Lower leg skin (tissue), 3 donors: ENCODE measurements at regions not wholly inside any gene's neighbourhood (a gene's known extent, or its start where the extent isn't known, plus 50 kb on each side); places are given as distances from the start of the nearest gene placed in this dataset.

Experiments
- POLR2A ChIP-seq, 2 donors: fragments of 450-650 bp; IDR thresholded peaks; one replicate each; pipeline ENCODE4 v1.6.1; 2016 to 2017; ENCODE audit warnings: antibody characterized with exemption in 2 of 2, mild to moderate bottlenecking in 1 of 2, moderate library complexity in 1 of 2
- TF ChIP-seq, protein P1 (sequence below), 3 donors: fragments of 450-650 bp; IDR thresholded peaks; one replicate each; pipeline ENCODE4 v1.5.1; 2016; ENCODE audit warnings: antibody characterized with exemption in 3 of 3, mild to moderate bottlenecking in 3 of 3, moderate library complexity in 2 of 3

GRCh38 chr12:25861226-25861625 is 97.3 kb upstream of the RASSF8 start:
- TF ChIP-seq, protein P1, sequence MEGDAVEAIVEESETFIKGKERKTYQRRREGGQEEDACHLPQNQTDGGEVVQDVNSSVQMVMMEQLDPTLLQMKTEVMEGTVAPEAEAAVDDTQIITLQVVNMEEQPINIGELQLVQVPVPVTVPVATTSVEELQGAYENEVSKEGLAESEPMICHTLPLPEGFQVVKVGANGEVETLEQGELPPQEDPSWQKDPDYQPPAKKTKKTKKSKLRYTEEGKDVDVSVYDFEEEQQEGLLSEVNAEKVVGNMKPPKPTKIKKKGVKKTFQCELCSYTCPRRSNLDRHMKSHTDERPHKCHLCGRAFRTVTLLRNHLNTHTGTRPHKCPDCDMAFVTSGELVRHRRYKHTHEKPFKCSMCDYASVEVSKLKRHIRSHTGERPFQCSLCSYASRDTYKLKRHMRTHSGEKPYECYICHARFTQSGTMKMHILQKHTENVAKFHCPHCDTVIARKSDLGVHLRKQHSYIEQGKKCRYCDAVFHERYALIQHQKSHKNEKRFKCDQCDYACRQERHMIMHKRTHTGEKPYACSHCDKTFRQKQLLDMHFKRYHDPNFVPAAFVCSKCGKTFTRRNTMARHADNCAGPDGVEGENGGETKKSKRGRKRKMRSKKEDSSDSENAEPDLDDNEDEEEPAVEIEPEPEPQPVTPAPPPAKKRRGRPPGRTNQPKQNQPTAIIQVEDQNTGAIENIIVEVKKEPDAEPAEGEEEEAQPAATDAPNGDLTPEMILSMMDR (IDR thresholded peaks at IDR 0.05), result no peak
- no peak for TF ChIP-seq POLR2A (IDR thresholded peaks at IDR 0.05)
